Ovary (tissue), 7 donors: ENCODE measurements at regions not wholly inside any gene's neighbourhood (a gene's known extent, or its start where the extent isn't known, plus 50 kb on each side); places are given as distances from the start of the nearest gene placed in this dataset.

ENCODE experiments used
- DNase-seq, 5 donors: peaks; one replicate each; pipeline ENCODE4 v3.0.0-alpha.2; 2019 to 2020
- H3K27ac ChIP-seq, 2 donors: fragments of 200-600 bp; one replicate each; pipeline versions ENCODE4 v1.5.1 to v1.8.0; 2019 to 2022
- H3K27me3 ChIP-seq: fragments of 200-600 bp; one replicate; pipeline ENCODE4 v1.8.0; 2022
- H3K36me3 ChIP-seq: fragments of 200-600 bp; sonication (generic); one replicate; pipeline ENCODE4 v1.5.1; 2019
- H3K4me1 ChIP-seq: one replicate; pipeline ENCODE4 v1.8.1; 2013; ENCODE audit warnings: mild to moderate bottlenecking, moderate library complexity; ENCODE audit not compliant: insufficient read depth
- H3K4me3 ChIP-seq: fragments of 200-600 bp; sonication (generic); one replicate; pipeline ENCODE4 v1.5.1; 2017
- H3K9me3 ChIP-seq, 2 donors: fragments of 200-600 bp in 1 of 2; sonication (generic) in 1 of 2; one replicate each; pipeline versions ENCODE4 v1.5.1 to v1.8.1; 2013 to 2019; ENCODE audit warnings: mild to moderate bottlenecking in 1 of 2, moderate library complexity in 1 of 2
- CTCF ChIP-seq, 3 donors: fragments of 450-650 bp in 2 of 3; fragments of 200-600 bp in 1 of 3; IDR thresholded peaks; one replicate each; pipeline versions ENCODE4 v1.5.1 to v1.8.0; 2016 to 2022; ENCODE audit warnings: antibody characterized with exemption in 3 of 3, mild to moderate bottlenecking in 1 of 3
- EP300 ChIP-seq: sonication (generic); formaldehyde crosslinking; IDR thresholded peaks from one replicate; pipeline ENCODE4 v1.6.1; 2017; ENCODE audit warnings: antibody characterized with exemption
- POLR2A ChIP-seq: fragments of 450-650 bp; IDR thresholded peaks from one replicate; pipeline ENCODE4 v1.6.1; 2017; ENCODE audit warnings: antibody characterized with exemption, mild to moderate bottlenecking, moderate library complexity
- WGBS, 3 donors: extraction: QIAGEN DNeasy Blood & Tissue Kit in 1 of 3; methylation state at CpG; one replicate each; pipeline versions ENCODE4 v1.1.5 to v1.1.7; 2013 to 2017; 5-methylcytosine and 5-hydroxymethylcytosine counted together
- intact Hi-C, 4 donors: fragments of 100-400 bp; cut with DNase I; formaldehyde crosslinking; loops; one replicate each; pipeline versions ENCODE4 v1.11.0 to v1.15.1; 2022 to 2023
- donor health status: DM: no; HTN: no; CAD: no; lungs with moderate emphysema.
- donor health status: DM: no; HTN: no; CAD: no.
- donor health status: Bipolar disorder and iron deficiency.
- donor health status: DM: no; HTN: no; CAD: no.
- donor health status: DM: yes; HTN: yes; CAD: no.

- Histone ChIP-seq H3K27me3 (no peaks in the 10 kb centered on the region), H3K9me3 (no peaks in the 10 kb centered on the region), H3K4me3 (no peak overlapping the region), H3K27ac (no peak overlapping the region), H3K4me1 (no peaks in the 10 kb centered on the region), H3K36me3 (no peaks in the 10 kb centered on the region)
- TF ChIP-seq EP300, result no peak
- no peak for TF ChIP-seq CTCF (IDR thresholded peaks at IDR 0.05)
- no peak for TF ChIP-seq POLR2A
- WGBS, 3 donors, result 64 to 86% (median 85%) methylated on average over 1 of the region's 1 CpG
- no peak for DNase-seq
- intact Hi-C loops, result no loop called here
Measured at GRCh38 chr9:19587678-19588077, 178.9 kb downstream of the ACER2 start.

- Histone ChIP-seq H3K27ac (no peak overlapping the region), H3K27me3 (no peaks in the 10 kb centered on the region), H3K4me3 (no peak overlapping the region), H3K36me3 (no peaks in the 10 kb centered on the region), H3K9me3 (no peaks in the 10 kb centered on the region), H3K4me1 (no peaks in the 10 kb centered on the region)
- 75 to 84% (median 83%) methylated on average over 1 of the region's 1 CpG for WGBS, 3 donors
- no peak for TF ChIP-seq EP300
- no peak for TF ChIP-seq POLR2A
- TF ChIP-seq CTCF (IDR thresholded peaks at IDR 0.05), result no peak
- DNase-seq, result no peak
- intact Hi-C loops, result no loop called here
Measured at GRCh38 chr9:19583890-19584289, 175.1 kb downstream of the ACER2 start.

DNA sequence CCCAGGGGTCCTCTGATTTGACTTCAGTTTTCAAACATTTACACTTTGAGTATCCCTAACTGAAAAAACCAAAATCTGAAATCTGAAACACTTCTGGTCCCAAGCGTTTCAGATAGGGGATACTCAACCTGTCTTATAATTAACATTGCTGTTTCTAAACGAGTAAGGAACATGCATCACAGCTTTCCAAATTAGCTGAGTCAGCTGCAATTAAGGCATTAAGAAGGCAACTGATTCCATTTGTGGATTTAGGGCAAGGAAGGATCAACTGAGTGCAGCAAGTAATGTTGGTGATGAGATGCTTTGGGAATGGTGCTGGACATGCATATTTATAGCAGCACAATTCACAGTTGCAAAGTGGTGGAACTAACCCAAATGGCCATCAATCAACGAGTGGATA is 168.6 kb downstream of the ACER2 start:
- H3K27me3 ChIP-seq, result no peaks in the 10 kb centered on the region
- 59 to 74% (median 63%) methylated on average over 3 of the region's 3 CpGs for WGBS, 3 donors
- H3K27ac ChIP-seq, result no peak overlapping the region
- DNase-seq, result no peak
- H3K36me3 ChIP-seq, result no peaks in the 10 kb centered on the region
- intact Hi-C loops, result no loop called here
- no peaks in the 10 kb centered on the region for H3K9me3 ChIP-seq
- H3K4me1 ChIP-seq, result no peaks in the 10 kb centered on the region
- TF ChIP-seq POLR2A (no peak), CTCF (IDR thresholded peaks at IDR 0.05) (no peak), EP300 (no peak)
- no peak overlapping the region for H3K4me3 ChIP-seq

DNA sequence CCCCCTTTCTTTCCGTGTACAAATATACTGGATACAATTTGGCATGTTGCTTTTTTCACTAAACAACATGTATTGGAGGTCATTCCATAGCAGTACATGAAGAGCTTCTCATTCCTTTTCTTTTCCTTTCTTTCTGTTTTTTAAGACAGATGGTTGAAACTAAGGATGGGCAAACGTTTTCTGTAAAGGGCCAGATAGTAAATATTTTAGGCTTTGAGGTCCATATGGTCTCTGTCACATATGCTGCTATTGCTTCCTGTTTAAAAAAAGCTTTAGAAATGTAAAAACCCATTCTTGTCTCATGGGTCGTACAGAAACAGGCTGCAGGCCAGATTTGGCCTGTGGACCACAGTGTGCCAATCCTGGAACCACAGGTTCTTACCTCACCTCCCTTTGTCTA is 160.1 kb downstream of the ACER2 start:
- DNase-seq, result no peak
- TF ChIP-seq CTCF (IDR thresholded peaks at IDR 0.05) (no peak), EP300 (no peak)
- Histone ChIP-seq H3K4me1 (no peaks in the 10 kb centered on the region), H3K27me3 (no peaks in the 10 kb centered on the region), H3K9me3 (no peaks in the 10 kb centered on the region), H3K36me3 (no peaks in the 10 kb centered on the region), H3K27ac (no peak overlapping the region), H3K4me3 (no peak overlapping the region)
- WGBS, 3 donors, result 3 to 5% (median 4%) methylated on average over 3 of the region's 3 CpGs
- intact Hi-C loops, result no loop called here
